ENCODE measurements at regions not wholly inside any gene's neighbourhood (a gene's known extent, or its start where the extent isn't known, plus 50 kb on each side); places are given as distances from the start of the nearest gene placed in this dataset.

DNA sequence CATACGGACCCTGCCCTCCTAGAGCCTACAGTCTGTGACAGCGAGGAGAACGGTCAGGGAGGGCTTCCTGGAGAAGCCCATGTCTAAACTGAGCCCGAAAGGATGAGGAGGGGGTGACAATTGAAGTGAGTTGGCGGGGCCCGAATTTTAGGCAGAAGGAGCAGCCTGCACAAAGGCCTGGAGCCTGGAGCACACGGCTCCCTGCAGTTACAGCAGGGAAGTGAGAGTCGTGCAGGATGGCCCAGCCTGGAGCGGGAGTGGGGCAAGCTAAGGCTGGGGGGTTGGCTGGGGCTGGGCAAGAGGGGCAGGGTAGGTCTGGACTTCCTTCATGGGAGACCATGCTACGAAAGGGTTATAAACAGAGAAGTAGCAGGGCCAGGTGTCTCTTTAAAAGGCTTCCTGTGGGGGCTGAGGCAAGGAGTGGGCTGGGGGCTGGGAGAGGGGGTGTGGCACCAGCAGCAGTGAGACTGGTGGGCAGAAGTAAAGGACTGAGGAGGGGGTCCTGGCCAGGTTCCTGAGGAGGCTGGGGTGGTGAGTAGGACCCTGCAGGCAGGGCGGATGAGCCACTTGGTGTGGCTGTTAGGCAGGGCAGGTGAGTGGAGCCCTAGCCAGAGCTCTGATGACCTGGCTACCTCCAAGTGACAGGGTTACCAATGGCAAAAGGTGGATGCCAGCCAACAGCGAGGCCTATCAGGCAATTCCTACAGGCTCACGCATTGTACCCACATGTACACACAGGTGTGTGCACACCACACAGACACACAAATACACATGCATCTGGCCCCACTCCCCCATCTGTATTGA, 119.2 kb downstream of the MRPL14 start:
- peaks cover 3% of the 10 kb centered on the region for H3K4me1 ChIP-seq (ENCODE audit: insufficient read depth)
- H4K20me1 ChIP-seq (ENCODE audit: insufficient read depth, poor library complexity, severe bottlenecking), result no peaks in the 10 kb centered on the region
- H3K36me3 ChIP-seq (replicated peaks; ENCODE audit: insufficient read depth, low read depth), result no peaks in the 10 kb centered on the region
- H3K9me3 ChIP-seq (ENCODE audit: low read depth), result no peaks in the 10 kb centered on the region
- no peak overlapping the region for H2AFZ ChIP-seq
- no peaks in the 10 kb centered on the region for H3K27me3 ChIP-seq
- no peak overlapping the region for H3K4me3 ChIP-seq
- DNase-seq (ENCODE audit: low spot score), result no peak
- H3K27ac ChIP-seq, result no peak overlapping the region
- TF ChIP-seq, protein P1, sequence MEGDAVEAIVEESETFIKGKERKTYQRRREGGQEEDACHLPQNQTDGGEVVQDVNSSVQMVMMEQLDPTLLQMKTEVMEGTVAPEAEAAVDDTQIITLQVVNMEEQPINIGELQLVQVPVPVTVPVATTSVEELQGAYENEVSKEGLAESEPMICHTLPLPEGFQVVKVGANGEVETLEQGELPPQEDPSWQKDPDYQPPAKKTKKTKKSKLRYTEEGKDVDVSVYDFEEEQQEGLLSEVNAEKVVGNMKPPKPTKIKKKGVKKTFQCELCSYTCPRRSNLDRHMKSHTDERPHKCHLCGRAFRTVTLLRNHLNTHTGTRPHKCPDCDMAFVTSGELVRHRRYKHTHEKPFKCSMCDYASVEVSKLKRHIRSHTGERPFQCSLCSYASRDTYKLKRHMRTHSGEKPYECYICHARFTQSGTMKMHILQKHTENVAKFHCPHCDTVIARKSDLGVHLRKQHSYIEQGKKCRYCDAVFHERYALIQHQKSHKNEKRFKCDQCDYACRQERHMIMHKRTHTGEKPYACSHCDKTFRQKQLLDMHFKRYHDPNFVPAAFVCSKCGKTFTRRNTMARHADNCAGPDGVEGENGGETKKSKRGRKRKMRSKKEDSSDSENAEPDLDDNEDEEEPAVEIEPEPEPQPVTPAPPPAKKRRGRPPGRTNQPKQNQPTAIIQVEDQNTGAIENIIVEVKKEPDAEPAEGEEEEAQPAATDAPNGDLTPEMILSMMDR (IDR thresholded peaks at IDR 0.05; ENCODE audit: poor library complexity), result no peak
- TF ChIP-seq EZH2phosphoT487 (IDR thresholded peaks at IDR 0.05; ENCODE audit: low read depth, severe bottlenecking, unreplicated experiment) (no peak), EZH2 (IDR thresholded peaks at IDR 0.05; ENCODE audit: borderline replicate concordance) (no peak)
- 80% methylated on average over 13 of the region's 13 CpGs for WGBS (ENCODE audit: low lambda C conversion rate, missing lambda C conversion rate)
- no peaks in the 10 kb centered on the region for H3K9me2 ChIP-seq (replicated peaks; ENCODE audit: insufficient read depth)
- no peaks in the 10 kb centered on the region for H3K79me2 ChIP-seq
- H3K4me2 ChIP-seq, result no peak overlapping the region

DNA sequence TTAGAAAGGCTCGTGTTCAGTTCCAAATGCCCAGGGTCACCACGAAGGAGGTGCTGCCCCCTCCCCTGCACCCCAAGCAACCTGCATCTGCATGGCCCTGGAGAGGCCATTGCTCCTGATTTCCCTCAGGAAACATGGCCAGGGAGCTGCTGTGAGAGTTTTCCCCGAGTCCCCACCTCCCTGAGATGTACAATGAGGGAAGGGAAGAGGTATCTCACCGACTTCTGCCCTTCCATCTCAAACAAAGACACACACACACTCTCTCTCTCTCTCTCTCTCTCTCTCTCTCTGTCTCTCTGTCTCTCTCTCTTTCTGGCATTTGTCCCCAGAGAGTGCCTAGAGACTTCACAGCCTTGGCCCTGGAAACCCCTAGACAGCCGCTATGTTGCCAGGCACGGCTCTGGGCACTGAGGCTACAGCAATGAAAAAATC, 120.4 kb downstream of the MRPL14 start:
- WGBS (ENCODE audit: low lambda C conversion rate, missing lambda C conversion rate), result 79% methylated on average over 6 of the region's 6 CpGs

DNA sequence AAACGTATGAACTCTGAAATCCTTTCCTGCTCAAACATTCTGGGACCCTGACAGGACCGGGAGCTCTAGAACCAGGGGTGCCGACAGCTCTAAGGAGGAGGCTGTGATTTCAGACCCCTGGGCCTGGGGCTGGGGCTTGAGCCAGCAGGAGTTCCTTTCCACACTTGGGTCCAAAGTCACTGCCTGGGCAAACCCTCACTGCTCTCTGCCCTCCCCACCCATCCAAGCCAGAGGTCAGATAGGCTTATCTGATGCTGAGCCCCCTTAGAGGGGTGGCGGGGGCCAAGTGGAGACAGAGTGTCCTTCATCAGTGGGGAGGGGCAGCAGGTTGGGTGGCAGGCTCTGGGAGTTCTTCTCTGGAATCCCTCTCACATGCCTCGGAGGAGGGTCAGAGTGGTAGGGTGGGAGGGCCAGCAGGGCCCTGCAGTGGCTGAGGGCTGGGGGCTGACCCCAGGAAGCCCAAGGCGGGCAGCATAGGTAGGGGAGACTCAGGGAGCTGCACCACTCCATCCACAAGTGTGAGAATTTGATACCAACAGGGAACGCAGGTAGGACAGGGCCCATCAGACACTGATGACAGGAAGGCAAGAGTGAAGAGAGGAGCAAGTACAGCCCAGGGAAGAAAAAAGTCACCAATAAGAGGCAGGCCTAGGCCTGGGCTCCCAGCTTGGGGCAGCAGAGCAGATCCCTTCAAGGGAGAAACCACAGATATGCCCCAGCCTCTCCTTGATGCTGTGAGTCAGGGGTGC, 121.0 kb downstream of the MRPL14 start:
- H3K9me3 ChIP-seq (ENCODE audit: low read depth), result no peaks in the 10 kb centered on the region
- peaks cover 17% of the 10 kb centered on the region for H3K4me1 ChIP-seq (ENCODE audit: insufficient read depth)
- no peak overlapping the region for H3K27ac ChIP-seq
- no peak overlapping the region for H3K4me3 ChIP-seq
- H3K9me2 ChIP-seq (replicated peaks; ENCODE audit: insufficient read depth), result no peaks in the 10 kb centered on the region
- H2AFZ ChIP-seq, result no peak overlapping the region
- 76% methylated on average over 7 of the region's 7 CpGs for WGBS (ENCODE audit: low lambda C conversion rate, missing lambda C conversion rate)
- H3K36me3 ChIP-seq (replicated peaks; ENCODE audit: insufficient read depth, low read depth), result no peaks in the 10 kb centered on the region
- no peaks in the 10 kb centered on the region for H3K79me2 ChIP-seq
- H3K27me3 ChIP-seq, result peaks cover 4% of the 10 kb centered on the region
- no peak overlapping the region for H3K4me2 ChIP-seq
- no peak for TF ChIP-seq EZH2 (IDR thresholded peaks at IDR 0.05; ENCODE audit: borderline replicate concordance)
- TF ChIP-seq, protein P1 (IDR thresholded peaks at IDR 0.05; ENCODE audit: poor library complexity), result no peak
- no peak for TF ChIP-seq EZH2phosphoT487 (IDR thresholded peaks at IDR 0.05; ENCODE audit: low read depth, severe bottlenecking, unreplicated experiment)
- no peaks in the 10 kb centered on the region for H4K20me1 ChIP-seq (ENCODE audit: insufficient read depth, poor library complexity, severe bottlenecking)
- DNase-seq (ENCODE audit: low spot score), result no peak

More for the DNA sequence above, 120.4 kb downstream of the MRPL14 start:
- peaks cover under 1% of the 10 kb centered on the region for H3K27me3 ChIP-seq
- H3K4me3 ChIP-seq, result no peak overlapping the region
- no peak overlapping the region for H2AFZ ChIP-seq
- no peaks in the 10 kb centered on the region for H3K9me2 ChIP-seq (replicated peaks; ENCODE audit: insufficient read depth)
- H3K36me3 ChIP-seq (replicated peaks; ENCODE audit: insufficient read depth, low read depth), result no peaks in the 10 kb centered on the region
- no peak overlapping the region for H3K4me2 ChIP-seq
- no peak for DNase-seq (ENCODE audit: low spot score)
- H3K9me3 ChIP-seq (ENCODE audit: low read depth), result no peaks in the 10 kb centered on the region
- TF ChIP-seq, protein P1 (IDR thresholded peaks at IDR 0.05; ENCODE audit: poor library complexity), result no peak
- TF ChIP-seq EZH2phosphoT487 (IDR thresholded peaks at IDR 0.05; ENCODE audit: low read depth, severe bottlenecking, unreplicated experiment), result no peak
- no peak for TF ChIP-seq EZH2 (IDR thresholded peaks at IDR 0.05; ENCODE audit: borderline replicate concordance)
- H3K4me1 ChIP-seq (ENCODE audit: insufficient read depth), result peaks cover 14% of the 10 kb centered on the region
- H3K79me2 ChIP-seq, result no peaks in the 10 kb centered on the region
- no peak overlapping the region for H3K27ac ChIP-seq
- no peaks in the 10 kb centered on the region for H4K20me1 ChIP-seq (ENCODE audit: insufficient read depth, poor library complexity, severe bottlenecking)

All from hepatocyte (in vitro differentiated cells).